ENCODE measurements at regions not wholly inside any gene's neighbourhood (a gene's known extent, or its start where the extent isn't known, plus 50 kb on each side); places are given as distances from the start of the nearest gene placed in this dataset.

- ATAC-seq = no peak
- H3K27me3 ChIP-seq (ENCODE audit: insufficient read depth in 3 of 3, low read length in 2 of 3) = no peaks in the 10 kb centered on the region
- no peak for TF ChIP-seq CTCF (IDR thresholded peaks at IDR 0.05)
- 77 to 87% (median 78%) methylated on average over 4 of the region's 4 CpGs for WGBS, 3 donors
- no peaks in the 10 kb centered on the region for H3K9me3 ChIP-seq
- no peak for DNase-seq
- intact Hi-C loops (cut with DNase I) = no loop called here
- H3K27ac ChIP-seq = no peak overlapping the region
- no peak overlapping the region for H3K4me3 ChIP-seq
- no peaks in the 10 kb centered on the region for H3K36me3 ChIP-seq (ENCODE audit: insufficient read depth in 1 of 2, low read depth in 1 of 2)
- no peaks in the 10 kb centered on the region for H3K4me1 ChIP-seq
Measured at GRCh38 chr2:228867406-228867805, 403.7 kb downstream of the PID1 start.

DNA sequence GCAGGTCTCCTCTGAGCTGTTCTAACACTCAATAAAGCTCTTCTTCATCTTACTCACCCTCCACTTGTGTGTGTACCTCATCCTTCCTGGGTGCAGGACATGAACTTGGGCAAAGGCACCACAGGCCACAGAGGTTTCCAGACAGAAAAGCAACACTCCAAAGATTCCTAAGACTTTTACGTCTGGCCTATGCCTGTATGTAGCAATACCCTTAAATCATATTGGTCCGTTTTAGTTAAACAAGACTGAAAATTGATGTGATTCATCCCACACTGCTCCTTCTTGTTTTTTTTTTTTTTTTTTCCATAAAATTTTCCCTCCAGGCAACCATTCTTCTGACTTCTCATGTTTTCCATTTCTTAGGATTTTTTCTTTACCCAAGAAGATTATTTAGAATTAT, 404.3 kb downstream of the PID1 start:
- ATAC-seq (no peak), DNase-seq (no peak)
- no peak overlapping the region for H3K4me3 ChIP-seq
- no peak overlapping the region for H3K27ac ChIP-seq
- H3K36me3 ChIP-seq (ENCODE audit: insufficient read depth in 1 of 2, low read depth in 1 of 2) = no peaks in the 10 kb centered on the region
- TF ChIP-seq CTCF (IDR thresholded peaks at IDR 0.05) = no peak
- intact Hi-C loops (cut with DNase I) = no loop called here
- H3K27me3 ChIP-seq (ENCODE audit: insufficient read depth in 3 of 3, low read length in 2 of 3) = no peaks in the 10 kb centered on the region
- WGBS, 3 donors = 79 to 90% (median 84%) methylated on average over 2 of the region's 2 CpGs
- H3K4me1 ChIP-seq = no peaks in the 10 kb centered on the region
- H3K9me3 ChIP-seq = no peaks in the 10 kb centered on the region

- no peaks in the 10 kb centered on the region for H3K27me3 ChIP-seq (ENCODE audit: insufficient read depth in 3 of 3, low read length in 2 of 3)
- H3K4me1 ChIP-seq = no peaks in the 10 kb centered on the region
- no peak for TF ChIP-seq CTCF (IDR thresholded peaks at IDR 0.05)
- no peaks in the 10 kb centered on the region for H3K9me3 ChIP-seq
- ATAC-seq = no peak
- 70 to 89% (median 79%) methylated on average over 2 of the region's 2 CpGs for WGBS, 3 donors
- no peaks in the 10 kb centered on the region for H3K36me3 ChIP-seq (ENCODE audit: insufficient read depth in 1 of 2, low read depth in 1 of 2)
- no peak overlapping the region for H3K4me3 ChIP-seq
- intact Hi-C loops (cut with DNase I) = no loop called here
- H3K27ac ChIP-seq = no peak overlapping the region
- no peak for DNase-seq
Measured at GRCh38 chr2:228866044-228866443, 405.0 kb downstream of the PID1 start.

DNA sequence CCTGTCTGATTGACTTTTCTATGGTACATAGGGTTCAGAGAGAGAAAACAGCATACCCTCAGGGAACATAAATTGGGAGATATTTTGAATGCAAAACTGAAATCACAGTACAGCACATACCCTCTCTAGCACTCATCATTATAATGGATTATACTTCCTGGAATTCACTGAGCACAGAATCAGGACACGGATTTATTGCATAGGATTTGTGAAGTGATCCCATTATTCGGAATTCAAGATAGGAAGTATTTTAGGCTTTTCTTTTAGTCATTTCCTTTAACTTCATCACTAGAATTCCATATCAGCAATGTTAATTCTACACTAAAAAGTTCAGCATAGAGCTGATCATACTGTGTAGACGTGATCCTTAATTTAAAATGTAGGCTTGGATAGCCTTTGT, 407.0 kb downstream of the PID1 start:
- DNase-seq = no peak
- Histone ChIP-seq H3K27ac (no peak overlapping the region), H3K36me3 (ENCODE audit: insufficient read depth in 1 of 2, low read depth in 1 of 2) (no peaks in the 10 kb centered on the region), H3K4me3 (no peak overlapping the region), H3K4me1 (no peaks in the 10 kb centered on the region), H3K9me3 (no peaks in the 10 kb centered on the region), H3K27me3 (ENCODE audit: insufficient read depth in 3 of 3, low read length in 2 of 3) (no peaks in the 10 kb centered on the region)
- intact Hi-C loops (cut with DNase I) = no loop called here
- no peak for TF ChIP-seq CTCF (IDR thresholded peaks at IDR 0.05)
- WGBS, 3 donors = 65 to 72% (median 68%) methylated on average over 3 of the region's 3 CpGs
- ATAC-seq = no peak

DNA sequence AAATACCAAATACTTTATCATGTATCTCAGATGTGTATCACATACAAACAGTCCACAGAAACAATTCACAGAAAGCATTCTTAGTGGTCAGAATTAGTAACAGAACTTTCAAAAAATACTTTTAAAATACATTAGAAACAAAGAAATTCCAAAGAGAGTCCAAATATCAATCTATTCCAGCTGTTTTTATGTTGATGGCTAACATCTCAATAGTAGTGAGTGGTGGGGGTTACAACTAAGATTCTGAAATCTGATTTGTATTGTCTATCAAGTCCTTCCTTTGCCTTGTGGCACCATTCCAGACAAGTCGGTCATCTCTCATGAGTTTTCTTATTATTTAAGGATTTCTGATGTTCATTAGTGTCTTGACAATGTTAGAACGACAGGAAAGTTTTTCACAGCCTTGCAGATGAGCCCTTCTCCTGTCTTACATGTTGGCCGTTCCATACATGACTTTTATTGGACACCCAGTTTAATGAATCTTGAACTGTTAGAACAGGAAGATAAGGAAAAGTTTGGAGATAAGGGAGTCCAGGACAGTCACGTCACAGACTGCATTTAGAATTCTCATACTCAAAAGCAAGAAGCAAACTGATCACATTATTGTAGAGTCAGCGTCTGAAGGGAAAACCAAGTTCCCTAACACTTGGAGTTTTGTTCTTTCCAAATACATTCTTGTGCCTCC, 410.3 kb downstream of the PID1 start:
- H3K9me3 ChIP-seq = no peaks in the 10 kb centered on the region
- DNase-seq (no peak), ATAC-seq (no peak)
- H3K36me3 ChIP-seq (ENCODE audit: insufficient read depth in 1 of 2, low read depth in 1 of 2) = no peaks in the 10 kb centered on the region
- intact Hi-C loops (cut with DNase I) = no loop called here
- no peaks in the 10 kb centered on the region for H3K27me3 ChIP-seq (ENCODE audit: insufficient read depth in 3 of 3, low read length in 2 of 3)
- no peaks in the 10 kb centered on the region for H3K4me1 ChIP-seq
- H3K27ac ChIP-seq = no peak overlapping the region
- WGBS, 3 donors = 73 to 80% (median 78%) methylated on average over 5 of the region's 5 CpGs
- TF ChIP-seq CTCF (IDR thresholded peaks at IDR 0.05) = no peak
- no peak overlapping the region for H3K4me3 ChIP-seq

Data from psoas muscle (tissue), 7 donors.